ENCODE measurements at regions not wholly inside any gene's neighbourhood (a gene's known extent, or its start where the extent isn't known, plus 50 kb on each side); places are given as distances from the start of the nearest gene placed in this dataset.

GRCh38 chrX:124524852-124525251 is 178.5 kb downstream of the SH2D1A start:
- in situ Hi-C loops (cut with HindIII; ENCODE audit: low pct_ligation_motif_present, low sequenced_read_pairs): no loop called here
- Histone ChIP-seq H3K36me3 (replicated peaks) (no peaks in the 10 kb centered on the region), H3K27ac (no peak overlapping the region), H3K4me3 (ENCODE audit: low read depth, low read length) (no peak overlapping the region), H3K27me3 (replicated peaks) (no peaks in the 10 kb centered on the region)
- TF ChIP-seq, protein P1, sequence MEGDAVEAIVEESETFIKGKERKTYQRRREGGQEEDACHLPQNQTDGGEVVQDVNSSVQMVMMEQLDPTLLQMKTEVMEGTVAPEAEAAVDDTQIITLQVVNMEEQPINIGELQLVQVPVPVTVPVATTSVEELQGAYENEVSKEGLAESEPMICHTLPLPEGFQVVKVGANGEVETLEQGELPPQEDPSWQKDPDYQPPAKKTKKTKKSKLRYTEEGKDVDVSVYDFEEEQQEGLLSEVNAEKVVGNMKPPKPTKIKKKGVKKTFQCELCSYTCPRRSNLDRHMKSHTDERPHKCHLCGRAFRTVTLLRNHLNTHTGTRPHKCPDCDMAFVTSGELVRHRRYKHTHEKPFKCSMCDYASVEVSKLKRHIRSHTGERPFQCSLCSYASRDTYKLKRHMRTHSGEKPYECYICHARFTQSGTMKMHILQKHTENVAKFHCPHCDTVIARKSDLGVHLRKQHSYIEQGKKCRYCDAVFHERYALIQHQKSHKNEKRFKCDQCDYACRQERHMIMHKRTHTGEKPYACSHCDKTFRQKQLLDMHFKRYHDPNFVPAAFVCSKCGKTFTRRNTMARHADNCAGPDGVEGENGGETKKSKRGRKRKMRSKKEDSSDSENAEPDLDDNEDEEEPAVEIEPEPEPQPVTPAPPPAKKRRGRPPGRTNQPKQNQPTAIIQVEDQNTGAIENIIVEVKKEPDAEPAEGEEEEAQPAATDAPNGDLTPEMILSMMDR (IDR thresholded peaks at IDR 0.05; ENCODE audit: low read depth, low read length, missing control alignments): no peak
- no peak for DNase-seq

GRCh38 chrX:124529786-124530185 is 183.4 kb downstream of the SH2D1A start:
- Histone ChIP-seq H3K27ac (no peak overlapping the region), H3K27me3 (replicated peaks) (no peaks in the 10 kb centered on the region), H3K36me3 (replicated peaks) (no peaks in the 10 kb centered on the region), H3K4me3 (ENCODE audit: low read depth, low read length) (no peak overlapping the region)
- TF ChIP-seq, protein P1 (IDR thresholded peaks at IDR 0.05; ENCODE audit: low read depth, low read length, missing control alignments): no peak
- in situ Hi-C loops (cut with HindIII; ENCODE audit: low pct_ligation_motif_present, low sequenced_read_pairs): no loop called here
- DNase-seq: no peak

DNA sequence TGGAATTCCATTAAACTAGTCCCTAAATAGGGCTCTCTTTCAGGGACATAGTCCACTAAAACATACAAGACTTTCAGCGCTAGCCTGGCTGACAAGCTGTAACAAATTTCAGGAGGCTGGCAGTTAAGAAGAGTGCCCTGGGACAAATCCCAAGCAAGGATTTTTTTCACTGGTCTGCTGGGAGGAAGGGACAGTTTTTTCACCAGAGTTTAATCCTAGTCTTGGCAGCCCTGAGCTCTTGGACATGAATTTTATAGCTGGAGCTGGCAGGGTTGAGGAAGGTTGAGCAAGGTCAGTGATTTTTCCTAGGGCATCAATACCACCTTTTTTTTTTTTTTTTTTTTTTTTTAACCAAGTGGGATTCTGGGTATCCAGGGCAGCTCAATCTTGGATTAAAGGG is 184.4 kb downstream of the SH2D1A start:
- TF ChIP-seq, protein P1 (IDR thresholded peaks at IDR 0.05; ENCODE audit: low read depth, low read length, missing control alignments): no peak
- Histone ChIP-seq H3K27ac (no peak overlapping the region), H3K27me3 (replicated peaks) (no peaks in the 10 kb centered on the region), H3K4me3 (ENCODE audit: low read depth, low read length) (no peak overlapping the region), H3K36me3 (replicated peaks) (no peaks in the 10 kb centered on the region)
- in situ Hi-C loops (cut with HindIII; ENCODE audit: low pct_ligation_motif_present, low sequenced_read_pairs): no loop called here
- no peak for DNase-seq

- no peak for DNase-seq
Observed at GRCh38 chrX:124534536-124534935, 188.2 kb downstream of the SH2D1A start.

DNA sequence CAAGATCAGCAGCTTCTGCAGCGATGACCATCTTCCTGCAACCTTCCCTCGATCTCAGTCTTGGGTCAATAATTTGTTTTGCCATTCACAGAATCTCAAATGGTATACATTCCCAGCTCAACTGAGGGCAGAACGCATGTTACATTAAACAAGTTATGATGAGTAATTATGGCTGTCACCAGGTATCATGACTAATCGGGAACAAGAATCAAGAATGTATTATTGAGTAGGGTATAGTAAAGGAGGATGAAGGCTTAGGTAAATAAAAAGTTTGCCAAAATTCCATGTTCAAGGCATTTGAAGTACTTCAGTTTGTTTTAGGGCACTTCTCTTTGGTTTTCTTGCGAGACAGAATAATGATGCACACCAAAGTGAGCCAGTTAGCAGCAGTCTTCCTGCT is 194.1 kb downstream of the SH2D1A start:
- Histone ChIP-seq H3K27ac (no peak overlapping the region), H3K27me3 (replicated peaks) (no peaks in the 10 kb centered on the region), H3K36me3 (replicated peaks) (no peaks in the 10 kb centered on the region), H3K4me3 (ENCODE audit: low read depth, low read length) (no peak overlapping the region)
- TF ChIP-seq, protein P1 (IDR thresholded peaks at IDR 0.05; ENCODE audit: low read depth, low read length, missing control alignments): no peak
- DNase-seq: no peak
- in situ Hi-C loops (cut with HindIII; ENCODE audit: low pct_ligation_motif_present, low sequenced_read_pairs): no loop called here

More at GRCh38 chrX:124534536-124534935, 188.2 kb downstream of the SH2D1A start:
- TF ChIP-seq, protein P1 (IDR thresholded peaks at IDR 0.05; ENCODE audit: low read depth, low read length, missing control alignments): no peak
- Histone ChIP-seq H3K36me3 (replicated peaks) (no peaks in the 10 kb centered on the region), H3K27me3 (replicated peaks) (no peaks in the 10 kb centered on the region), H3K4me3 (ENCODE audit: low read depth, low read length) (no peak overlapping the region), H3K27ac (no peak overlapping the region)
- in situ Hi-C loops (cut with HindIII; ENCODE audit: low pct_ligation_motif_present, low sequenced_read_pairs): no loop called here

DNA sequence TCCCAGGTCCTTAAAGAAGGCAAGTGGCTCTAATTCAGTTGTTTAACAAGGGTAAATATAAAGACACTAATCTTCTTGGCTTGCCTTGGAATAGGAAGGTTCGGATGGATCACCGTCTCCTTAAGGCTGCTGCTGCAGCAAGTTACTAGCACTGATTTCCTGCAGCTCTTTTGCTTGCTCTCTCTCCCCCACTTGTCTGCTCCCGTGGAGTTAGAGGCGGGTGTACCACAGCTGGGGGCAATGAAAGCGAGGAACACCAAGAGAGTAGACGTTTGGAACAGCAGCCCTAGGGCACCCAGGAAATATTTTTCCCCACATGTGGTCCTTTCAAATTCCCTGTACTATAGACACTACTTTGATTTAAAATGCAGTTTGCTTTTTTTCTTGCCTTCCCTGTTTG is 202.2 kb downstream of the SH2D1A start:
- no peak overlapping the region for H3K27ac ChIP-seq
- no peak overlapping the region for H3K4me3 ChIP-seq (ENCODE audit: low read depth, low read length)
- H3K36me3 ChIP-seq (replicated peaks): no peaks in the 10 kb centered on the region
- no peak for DNase-seq
- no peaks in the 10 kb centered on the region for H3K27me3 ChIP-seq (replicated peaks)
- TF ChIP-seq, protein P1 (IDR thresholded peaks at IDR 0.05; ENCODE audit: low read depth, low read length, missing control alignments): no peak
- in situ Hi-C loops (cut with HindIII; ENCODE audit: low pct_ligation_motif_present, low sequenced_read_pairs): no loop called here

All from brain microvascular endothelial cell (primary cell).